GM19193 (cell line): ENCODE measurements at regions not wholly inside any gene's neighbourhood (a gene's known extent, or its start where the extent isn't known, plus 50 kb on each side); places are given as distances from the start of the nearest gene placed in this dataset.

ENCODE experiments used
- POLR2A ChIP-seq: IDR thresholded peaks from 4 replicates; pipeline ENCODE4 v1.6.1; 2011; ENCODE audit not compliant: insufficient read depth, insufficient read length; ENCODE audit errors: extremely low read depth

- TF ChIP-seq POLR2A = no peak
Observed at GRCh38 chr16:29308644-29309546, 97.6 kb downstream of the NPIPB11 start.

- TF ChIP-seq POLR2A = no peak
Observed at GRCh38 chr16:29307598-29308507, 98.7 kb downstream of the NPIPB11 start.

- TF ChIP-seq POLR2A = no peak
Observed at GRCh38 chr16:29306943-29307597, 99.4 kb downstream of the NPIPB11 start.

GRCh38 chr16:29306201-29306600 is 100.3 kb downstream of the NPIPB11 start:
- no peak for TF ChIP-seq POLR2A

GRCh38 chr16:29304251-29304650 is 102.3 kb downstream of the NPIPB11 start:
- TF ChIP-seq POLR2A = no peak

- TF ChIP-seq POLR2A = no peak
Observed at GRCh38 chr16:29303520-29303919, 103.0 kb downstream of the NPIPB11 start.

GRCh38 chr16:29302976-29303375 is 103.5 kb downstream of the NPIPB11 start:
- TF ChIP-seq POLR2A = no peak

GRCh38 chr16:29290631-29291247 is 115.8 kb downstream of the NPIPB11 start:
- TF ChIP-seq POLR2A = no peak

GRCh38 chr16:29256501-29256981 is 150.0 kb downstream of the NPIPB11 start:
- TF ChIP-seq POLR2A = no peak

GRCh38 chr16:29254676-29255495 is 151.6 kb downstream of the NPIPB11 start:
- no peak for TF ChIP-seq POLR2A

- TF ChIP-seq POLR2A = no peak
Observed at GRCh38 chr16:29237971-29238370, 168.5 kb downstream of the NPIPB11 start.

GRCh38 chr16:29232811-29233704 is 173.5 kb downstream of the NPIPB11 start:
- TF ChIP-seq POLR2A = no peak

- no peak for TF ChIP-seq POLR2A
Observed at GRCh38 chr16:29231244-29231643, 175.3 kb downstream of the NPIPB11 start.
